H1 (cell line): ENCODE measurements at regions not wholly inside any gene's neighbourhood (a gene's known extent, or its start where the extent isn't known, plus 50 kb on each side); places are given as distances from the start of the nearest gene placed in this dataset.

ENCODE experiments used
- CEBPB ChIP-seq: IDR thresholded peaks from 2 replicates; pipeline ENCODE4 v1.6.1; 2012; ENCODE audit warnings: low read depth, low read length
- CHD7 ChIP-seq: fragments of 300-600 bp; sonication (generic); IDR thresholded peaks from 2 replicates; pipeline ENCODE4 v1.7.1; 2012; ENCODE audit warnings: low read length, moderate library complexity, mild to moderate bottlenecking, inconsistent platforms; ENCODE audit not compliant: insufficient replicate concordance
- GTF2F1 ChIP-seq: IDR thresholded peaks from 2 replicates; pipeline ENCODE4 v1.6.1; 2012; ENCODE audit warnings: low read depth, low read length, improper control_type of control experiment, borderline replicate concordance
- POLR2AphosphoS5 ChIP-seq: IDR thresholded peaks from 2 replicates; pipeline ENCODE4 v1.6.1; 2011; ENCODE audit warnings: low read depth, low read length
- USF2 ChIP-seq: IDR thresholded peaks from 2 replicates; pipeline ENCODE4 v1.6.1; 2011; ENCODE audit warnings: low read length, improper control_type of control experiment

GRCh38 chr19:28322945-28323344 lies 890.0 kb downstream of the UQCRFS1 start (continued):
- TF ChIP-seq POLR2AphosphoS5 (no peak), USF2 (no peak), GTF2F1 (no peak), CEBPB (no peak), CHD7 (no peak)
